Activated T-cell treated with anti-CD3 and anti-CD28 coated beads for 24 hours (primary cell): ENCODE measurements at regions not wholly inside any gene's neighbourhood (a gene's known extent, or its start where the extent isn't known, plus 50 kb on each side); places are given as distances from the start of the nearest gene placed in this dataset.

ENCODE experiments used
- DNase-seq: peaks from one replicate; pipeline ENCODE4 v3.0.0-alpha.2; 2020; ENCODE audit warnings: low read depth

DNA sequence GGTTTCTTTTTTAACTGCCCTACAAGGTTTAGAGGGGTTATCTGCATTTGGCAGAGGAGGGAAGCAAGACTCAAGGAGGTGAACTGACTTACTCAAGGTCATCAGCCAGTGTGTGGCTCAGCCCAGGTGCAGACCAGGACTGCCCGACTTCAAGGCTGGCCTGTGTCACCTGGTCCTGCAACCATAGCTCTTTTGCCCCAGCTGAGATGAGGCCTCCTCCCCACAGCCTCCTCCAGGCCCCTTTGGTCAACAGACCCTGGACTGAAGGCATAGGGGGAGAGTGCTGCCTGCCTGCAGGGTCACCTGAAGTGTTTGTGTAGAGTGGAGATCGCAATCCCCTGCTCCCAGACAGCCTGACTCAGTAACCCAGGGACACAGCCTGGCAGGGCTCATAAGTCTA is 168.5 kb upstream of the GLI2 start:
- no peak for DNase-seq

DNA sequence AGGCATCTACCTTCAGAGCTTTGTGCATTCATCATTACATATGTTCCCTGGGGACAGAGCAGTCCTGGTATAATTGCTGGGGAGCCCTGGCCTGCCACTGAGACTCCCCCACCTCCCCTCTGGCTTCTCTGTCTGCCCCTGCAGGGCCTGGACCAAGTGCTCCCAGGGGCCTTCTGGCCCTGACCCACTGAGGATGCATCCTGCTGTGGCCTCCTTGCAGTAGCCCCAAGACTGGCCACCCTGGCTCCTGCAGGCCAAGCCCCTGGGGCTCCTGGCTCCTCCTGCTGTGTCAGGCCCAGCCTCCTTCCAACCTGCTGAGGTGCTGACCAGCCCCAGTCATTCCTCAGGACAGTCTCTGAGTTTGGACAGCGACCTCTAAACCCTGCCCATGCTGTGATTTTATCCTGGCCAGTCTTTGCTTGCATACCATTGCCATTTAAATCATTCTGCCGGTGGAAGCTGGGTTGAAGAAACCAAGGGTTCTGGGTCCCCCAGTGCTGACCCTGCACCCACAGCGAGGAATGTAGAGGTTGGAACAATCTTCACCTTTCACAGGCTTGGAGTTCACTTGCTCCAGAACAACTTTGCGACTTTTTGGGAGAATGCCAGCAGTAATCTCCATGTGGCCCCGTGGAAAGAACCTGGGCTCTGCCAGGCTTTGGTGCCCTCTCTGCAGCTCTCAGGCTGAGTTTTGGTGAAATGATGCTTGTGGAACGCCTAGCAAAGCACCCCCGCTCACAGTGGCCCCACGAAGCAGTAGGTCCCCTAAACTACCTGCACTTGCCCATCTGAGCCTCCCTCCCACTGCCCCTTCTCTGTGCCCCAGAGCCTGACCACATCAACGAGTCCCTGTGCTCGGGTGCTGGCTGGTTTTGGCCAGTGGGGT is 167.3 kb upstream of the GLI2 start:
- DNase-seq: no peak

DNA sequence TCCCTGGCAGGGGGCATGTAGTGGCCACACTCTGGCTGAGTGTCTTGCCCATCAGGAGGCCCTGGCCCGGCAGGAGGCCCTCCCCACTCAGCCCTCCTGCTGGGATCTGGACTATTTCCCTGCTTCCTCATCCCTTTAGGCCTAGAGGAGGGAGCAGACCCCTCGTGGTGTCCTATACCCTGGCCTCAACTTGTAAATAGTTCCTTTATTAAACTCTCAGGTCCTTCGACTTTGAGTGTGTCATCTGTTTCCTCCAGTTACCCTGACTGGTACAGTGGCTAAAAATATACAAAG is 166.7 kb upstream of the GLI2 start:
- no peak for DNase-seq

DNA sequence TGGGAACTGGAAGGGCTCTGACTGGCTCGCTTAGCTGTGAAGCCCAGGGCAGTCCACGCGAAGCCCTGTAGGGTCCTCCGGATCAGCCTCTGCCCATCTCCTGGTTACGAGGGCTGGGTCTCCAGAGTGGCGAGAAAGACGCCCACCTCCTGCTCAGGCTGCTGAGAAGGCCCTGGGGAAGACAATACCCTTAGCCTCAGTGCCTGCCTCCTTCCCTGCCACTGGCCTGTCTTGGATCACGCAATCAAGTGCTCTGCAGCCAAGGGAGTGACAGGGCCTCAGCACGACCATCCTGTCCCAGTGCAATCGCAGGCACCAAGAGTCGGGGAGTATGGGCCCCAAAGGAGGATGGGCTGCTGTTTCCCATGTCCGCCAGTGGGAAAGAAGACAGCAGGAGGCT is 165.7 kb upstream of the GLI2 start:
- no peak for DNase-seq

GRCh38 chr2:120570546-120570945 is 165.1 kb upstream of the GLI2 start:
- DNase-seq: no peak

GRCh38 chr2:120571015-120571728 is 164.5 kb upstream of the GLI2 start:
- no peak for DNase-seq

- no peak for DNase-seq
Observed at GRCh38 chr2:120572226-120572625, 163.4 kb upstream of the GLI2 start.

DNA sequence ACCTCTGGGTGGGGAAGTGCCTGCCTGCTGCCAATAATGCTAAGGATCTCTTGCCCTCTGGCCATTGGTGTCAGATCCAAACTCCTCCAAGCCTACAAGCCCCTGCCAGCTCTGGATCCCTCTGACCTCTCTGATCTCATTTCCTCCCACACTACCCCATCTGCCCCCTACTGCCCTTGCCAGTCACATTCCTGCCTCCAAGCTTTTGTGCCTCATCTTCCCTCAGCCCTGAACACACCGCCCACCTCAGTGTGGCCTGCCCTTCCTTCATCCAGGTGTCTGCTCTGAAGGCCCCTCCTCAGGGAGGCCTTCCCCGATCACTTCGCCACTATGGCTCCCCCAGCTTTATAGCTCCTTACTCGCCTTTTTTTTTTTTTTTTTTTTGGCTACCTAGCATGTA is 161.0 kb upstream of the GLI2 start:
- no peak for DNase-seq

DNA sequence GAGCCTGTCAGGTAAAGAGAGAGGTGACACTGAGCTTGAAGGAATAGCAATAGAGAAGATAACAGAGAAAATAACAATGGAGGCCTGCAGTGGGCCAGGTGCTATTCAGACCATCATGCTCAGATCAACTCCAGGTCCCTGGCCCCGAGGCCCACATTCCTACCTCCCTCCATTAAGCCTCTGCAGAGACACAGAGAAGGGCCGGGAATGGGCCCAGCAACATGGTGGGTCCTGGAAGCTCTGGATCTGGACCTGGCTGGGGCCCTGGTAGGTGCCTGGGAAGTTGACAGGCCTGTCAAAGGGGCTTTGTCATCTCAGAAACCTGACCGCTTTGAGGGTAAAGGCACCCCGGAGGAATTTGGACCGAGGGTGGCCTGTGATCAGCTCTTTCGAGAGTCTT is 159.7 kb upstream of the GLI2 start:
- no peak for DNase-seq

GRCh38 chr2:120576509-120577474 is 158.9 kb upstream of the GLI2 start:
- DNase-seq: no peak

DNA sequence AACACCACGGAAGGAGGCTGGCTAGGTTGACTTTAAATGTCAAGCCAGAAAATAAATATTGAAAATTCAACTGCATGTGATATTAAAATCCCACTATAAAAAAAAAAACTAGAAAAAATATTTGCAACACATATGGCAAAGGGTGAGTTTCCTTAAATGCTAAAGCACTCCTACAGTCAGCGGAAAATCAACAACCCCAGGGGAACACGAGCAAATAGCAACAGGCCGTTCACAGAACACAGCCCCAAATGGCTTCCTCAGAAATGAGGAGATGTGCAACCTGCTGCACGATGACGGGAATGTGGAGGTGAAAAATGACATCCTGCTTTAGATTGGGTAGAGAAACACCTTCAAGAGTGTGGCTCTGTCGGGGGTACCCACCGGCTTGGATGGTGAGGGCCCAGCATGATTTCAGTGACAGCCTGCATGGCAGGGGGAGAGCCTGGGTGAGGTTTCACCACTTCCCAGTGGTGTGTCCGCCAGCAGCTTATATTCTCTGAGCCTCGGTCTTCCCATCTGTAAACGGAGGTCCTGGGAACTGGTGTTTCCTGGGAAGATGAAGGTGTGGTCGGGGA is 157.9 kb upstream of the GLI2 start:
- DNase-seq: no peak

- no peak for DNase-seq
Observed at GRCh38 chr2:120578576-120579352, 156.9 kb upstream of the GLI2 start.

DNA sequence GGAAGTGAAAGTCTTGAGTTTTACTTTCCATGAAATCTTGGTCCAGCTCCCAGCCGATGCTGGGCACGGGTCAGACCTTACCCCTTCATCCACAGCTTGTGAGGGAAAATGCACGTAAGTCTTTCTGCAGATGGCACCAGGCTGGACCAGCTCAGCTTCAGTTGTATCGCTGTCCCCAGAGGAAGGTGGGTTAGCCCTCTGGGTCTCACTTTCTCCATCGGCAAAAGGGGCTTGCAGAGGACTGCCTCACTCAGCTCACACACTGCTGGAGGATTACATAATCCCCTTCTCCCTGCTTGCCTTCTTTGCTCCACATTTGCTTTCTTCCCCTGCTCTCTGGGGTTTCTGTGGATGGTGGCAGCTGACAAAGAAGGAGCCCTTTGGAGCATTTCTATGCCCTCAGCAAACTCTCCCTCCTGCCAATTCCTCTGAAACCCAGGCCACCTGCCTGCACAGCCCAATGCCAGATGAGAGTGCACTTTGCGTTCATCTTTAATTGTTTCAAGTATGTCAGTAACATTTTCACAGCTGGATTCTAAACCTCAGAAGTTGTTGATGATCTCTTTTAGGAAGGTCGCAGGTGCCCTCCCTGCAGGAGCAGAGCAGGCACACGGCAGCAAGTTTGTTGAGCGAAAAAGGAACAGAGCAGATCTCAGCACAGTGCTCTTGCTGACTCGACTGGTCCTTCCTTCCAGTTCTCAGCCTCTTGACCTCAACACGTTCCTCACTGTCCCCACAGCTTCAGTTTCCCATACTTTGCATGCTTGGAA is 155.6 kb upstream of the GLI2 start:
- no peak for DNase-seq

GRCh38 chr2:120580709-120581108 is 155.0 kb upstream of the GLI2 start:
- DNase-seq: no peak

GRCh38 chr2:120583121-120583520 is 152.5 kb upstream of the GLI2 start:
- no peak for DNase-seq

- no peak for DNase-seq
Observed at GRCh38 chr2:120583851-120584570, 151.7 kb upstream of the GLI2 start.

- no peak for DNase-seq
Observed at GRCh38 chr2:120586507-120587278, 149.0 kb upstream of the GLI2 start.

- no peak for DNase-seq
Observed at GRCh38 chr2:120587279-120587996, 148.2 kb upstream of the GLI2 start.

DNA sequence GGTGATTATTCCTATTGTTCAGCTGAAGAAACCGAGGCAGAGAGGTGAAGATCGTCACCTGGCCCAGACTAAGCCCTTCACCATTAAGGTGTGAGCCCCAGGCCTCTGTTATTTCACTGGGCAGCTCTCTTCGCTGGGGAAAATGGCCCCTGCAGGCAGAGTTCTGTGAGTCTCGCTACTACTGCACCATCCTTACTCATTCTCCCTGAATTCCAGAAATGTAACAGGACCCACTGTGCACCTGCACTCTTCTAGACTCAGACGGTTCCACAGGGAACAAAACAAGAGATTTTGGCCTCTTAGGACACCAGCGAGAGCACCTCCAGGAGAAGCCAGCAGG is 147.7 kb upstream of the GLI2 start:
- DNase-seq: no peak
